SK-N-MC (cell line): ENCODE measurements at regions not wholly inside any gene's neighbourhood (a gene's known extent, or its start where the extent isn't known, plus 50 kb on each side); places are given as distances from the start of the nearest gene placed in this dataset.

Experiments
- DNase-seq: peaks from one replicate; pipeline ENCODE4 v3.0.0-alpha.2; 2011; ENCODE audit warnings: low read depth, low spot score
- H3K27ac ChIP-seq: fragments of 200-600 bp; sonication (generic); 2 replicates; pipeline ENCODE4 v1.5.1; 2016; ENCODE audit warnings: mixed run types
- H3K36me3 ChIP-seq: fragments of 200-600 bp; sonication (generic); 2 replicates; pipeline ENCODE4 v1.6.1; 2017; ENCODE audit warnings: antibody characterized with exemption, low read length, mixed read lengths; ENCODE audit not compliant: insufficient read depth
- H3K4me3 ChIP-seq: fragments of 200-600 bp; sonication (generic); 2 replicates; pipeline ENCODE4 v1.5.1; 2016
- H3K9ac ChIP-seq: fragments of 200-600 bp; sonication (generic); 2 replicates; pipeline ENCODE4 v1.8.0; 2017; ENCODE audit warnings: mixed run types, mixed read lengths; ENCODE audit not compliant: insufficient read length
- H3K9me3 ChIP-seq: fragments of 200-600 bp; sonication (generic); 2 replicates; pipeline ENCODE4 v1.6.1; 2017; ENCODE audit warnings: low read depth, mild to moderate bottlenecking, antibody characterized with exemption, low read length, moderate library complexity, mixed read lengths
- EZH2 ChIP-seq: fragments of 200-600 bp; sonication (generic); IDR thresholded peaks from one replicate; pipeline ENCODE4 v1.6.1; 2017; ENCODE audit warnings: antibody characterized with exemption
- FOXP2 ChIP-seq: optimal IDR thresholded peaks from 2 replicates; pipeline ENCODE3; 2011; ENCODE audit warnings: mild to moderate bottlenecking, moderate library complexity; ENCODE audit not compliant: insufficient read depth; ENCODE audit errors: extremely low read length, control extremely low read depth
- POLR2AphosphoS5 ChIP-seq: IDR thresholded peaks from 2 replicates; pipeline ENCODE4 v1.6.1; 2012; ENCODE audit warnings: mild to moderate bottlenecking, low read depth, low read length, borderline replicate concordance

DNA sequence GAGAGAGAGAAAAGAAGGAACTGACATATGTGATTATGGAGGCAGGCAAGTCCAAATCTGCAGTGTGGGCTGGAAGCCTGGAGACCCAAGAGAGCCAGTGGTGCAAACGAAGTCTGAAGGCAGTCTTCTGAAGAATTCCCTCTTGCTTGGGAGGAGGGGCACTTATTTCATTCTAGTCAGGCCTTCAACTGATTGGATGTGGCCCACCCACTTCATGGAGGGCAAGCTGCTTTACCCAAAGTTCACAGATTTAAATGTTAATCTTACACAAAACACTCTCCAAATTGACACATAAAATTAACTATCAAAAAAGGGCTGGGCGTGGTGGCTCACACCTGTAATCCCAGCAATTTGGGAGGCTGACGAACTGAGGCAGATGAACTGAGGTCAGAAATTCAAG, 103.5 kb upstream of the RAB3GAP2 start:
- TF ChIP-seq FOXP2: no peak
- TF ChIP-seq EZH2: no peak
- no peak for TF ChIP-seq POLR2AphosphoS5
- H3K9ac ChIP-seq: no peak overlapping the region
- H3K27ac ChIP-seq: no peak overlapping the region
- no peak for DNase-seq
- H3K4me3 ChIP-seq: no peak overlapping the region
- no peaks in the 10 kb centered on the region for H3K9me3 ChIP-seq
- H3K36me3 ChIP-seq: no peaks in the 10 kb centered on the region

DNA sequence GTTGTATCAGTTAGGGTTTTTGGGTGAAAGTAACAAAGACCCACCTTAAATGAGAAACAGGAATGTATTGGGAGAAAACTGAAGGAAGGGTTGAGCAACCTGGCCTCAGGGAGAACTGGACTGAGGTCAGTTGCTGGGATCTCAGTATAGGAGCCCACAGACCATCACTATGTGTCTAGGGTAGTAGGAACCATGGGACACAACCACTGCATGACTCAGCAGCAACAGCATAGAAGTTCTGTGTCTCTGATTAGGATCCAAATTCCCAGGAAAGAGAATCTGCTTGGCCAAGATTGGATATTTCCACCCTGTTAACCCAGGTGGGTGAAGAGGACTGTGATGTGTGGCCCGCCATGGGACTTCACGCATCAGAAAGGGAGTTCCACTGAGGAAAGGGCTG, 102.2 kb upstream of the RAB3GAP2 start:
- DNase-seq: no peak
- H3K27ac ChIP-seq: no peak overlapping the region
- no peak overlapping the region for H3K4me3 ChIP-seq
- H3K9ac ChIP-seq: no peak overlapping the region
- TF ChIP-seq FOXP2 (no peak), POLR2AphosphoS5 (no peak), EZH2 (no peak)
- no peaks in the 10 kb centered on the region for H3K9me3 ChIP-seq
- H3K36me3 ChIP-seq: no peaks in the 10 kb centered on the region

DNA sequence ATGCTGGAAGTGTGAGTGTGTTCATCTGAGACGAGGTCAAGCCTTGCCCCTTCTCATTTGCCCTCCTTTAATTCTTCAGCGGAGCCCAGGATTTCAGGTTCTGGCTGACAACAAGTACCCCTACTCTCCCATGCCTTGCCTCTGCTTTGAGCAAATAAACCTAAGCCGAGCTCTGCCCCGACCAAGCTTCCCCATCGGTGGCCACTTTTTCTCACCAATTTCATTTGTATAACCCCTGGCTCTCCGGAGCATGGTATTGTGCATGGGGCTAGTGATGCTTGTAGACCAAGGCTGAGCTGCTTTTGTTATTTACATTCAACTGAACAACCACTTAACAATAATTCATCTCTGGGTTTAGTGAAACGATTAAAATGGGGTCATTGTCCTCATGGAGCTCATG, 100.2 kb upstream of the RAB3GAP2 start:
- Histone ChIP-seq H3K36me3 (no peaks in the 10 kb centered on the region), H3K9ac (no peak overlapping the region), H3K4me3 (no peak overlapping the region), H3K9me3 (no peaks in the 10 kb centered on the region), H3K27ac (no peak overlapping the region)
- TF ChIP-seq EZH2 (no peak), POLR2AphosphoS5 (no peak), FOXP2 (no peak)
- DNase-seq: no peak

DNA sequence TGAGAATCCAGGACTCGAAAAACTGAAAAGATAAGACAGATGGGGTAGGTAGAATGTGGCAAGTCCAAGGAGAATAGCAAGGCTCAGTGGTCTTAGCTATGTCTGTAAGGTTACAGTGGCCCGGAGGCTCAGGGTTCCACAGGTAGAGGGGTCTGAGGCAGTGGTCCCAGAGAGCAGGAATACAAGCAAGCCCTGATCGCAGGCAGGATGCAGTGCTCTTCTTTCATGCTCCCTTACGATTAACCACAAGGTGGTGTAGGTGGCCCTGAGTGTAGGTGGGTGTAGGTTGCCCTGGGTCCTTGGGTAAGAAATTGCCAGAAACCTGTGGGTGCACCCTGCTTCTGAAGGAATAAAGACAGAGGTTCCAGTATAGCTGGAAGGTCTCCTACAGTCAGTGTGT, 99.1 kb upstream of the RAB3GAP2 start:
- Histone ChIP-seq H3K36me3 (no peaks in the 10 kb centered on the region), H3K9me3 (no peaks in the 10 kb centered on the region), H3K9ac (no peak overlapping the region), H3K27ac (no peak overlapping the region), H3K4me3 (no peak overlapping the region)
- no peak for TF ChIP-seq POLR2AphosphoS5
- TF ChIP-seq FOXP2: no peak
- TF ChIP-seq EZH2: no peak
- DNase-seq: no peak

DNA sequence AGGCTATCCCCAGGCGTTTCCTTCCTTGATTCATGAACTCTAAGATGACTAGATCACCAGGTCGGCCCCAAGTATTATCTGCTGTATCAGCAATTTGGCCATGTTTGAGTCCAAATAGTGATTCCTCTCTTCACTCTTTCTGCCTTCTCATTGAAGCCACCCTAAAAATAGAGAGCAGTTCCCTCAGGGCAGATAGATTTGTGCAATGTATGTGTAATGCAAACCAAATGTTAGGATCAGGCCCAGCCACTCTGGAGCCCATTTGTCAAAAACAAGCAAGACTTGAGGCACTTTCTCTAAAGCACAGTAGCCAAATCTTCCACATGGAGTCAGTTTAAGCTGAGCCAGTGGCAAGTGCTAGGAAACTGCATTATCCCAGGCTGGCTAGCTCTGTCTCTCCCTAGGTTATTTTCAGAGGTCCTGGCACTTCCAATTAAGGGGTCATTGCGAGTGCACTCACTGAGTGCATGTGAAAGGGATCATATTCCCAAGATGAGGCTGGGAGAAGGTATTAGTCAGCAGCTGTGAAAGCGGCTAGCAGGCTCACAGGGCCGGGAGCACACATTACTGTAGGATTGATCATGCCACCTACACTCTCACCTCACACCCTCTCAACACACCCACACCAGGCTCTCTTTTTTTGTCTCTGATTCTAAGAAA, 97.9 kb upstream of the RAB3GAP2 start:
- Histone ChIP-seq H3K9ac (peak overlapping the region; percentile 59), H3K4me3 (peak overlapping the region; percentile 59), H3K9me3 (no peaks in the 10 kb centered on the region), H3K36me3 (no peaks in the 10 kb centered on the region), H3K27ac (peak overlapping the region; percentile 68; the same call in 1 of the 2 replicates)
- TF ChIP-seq FOXP2 (no peak), EZH2 (no peak), POLR2AphosphoS5 (peak; percentile 79; the same call in 1 of the 2 replicates)
- DNase-seq: peak; percentile 99

DNA sequence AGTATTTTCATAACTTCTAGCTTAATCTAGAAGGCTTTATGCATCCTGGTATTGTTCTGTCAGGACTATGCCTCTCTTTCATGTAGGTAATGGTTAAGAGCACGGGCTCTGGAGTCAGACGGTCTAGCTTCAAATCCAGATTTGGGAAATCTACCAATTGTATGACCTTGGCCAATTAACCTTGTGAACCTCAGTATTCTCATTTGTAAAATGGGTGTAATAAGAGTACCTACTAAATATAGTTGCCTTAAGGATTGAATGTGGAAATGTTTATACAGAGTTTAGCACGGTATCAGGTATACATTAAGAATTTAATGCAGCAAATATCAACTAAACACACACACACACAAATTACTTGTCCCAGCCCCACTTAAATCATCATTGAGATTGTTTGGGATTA, 97.3 kb upstream of the RAB3GAP2 start:
- TF ChIP-seq FOXP2 (no peak), POLR2AphosphoS5 (no peak), EZH2 (no peak)
- no peak overlapping the region for H3K9ac ChIP-seq
- H3K4me3 ChIP-seq: peak overlapping the region; percentile 24; the same call in 1 of the 2 replicates
- DNase-seq: no peak
- H3K9me3 ChIP-seq: no peaks in the 10 kb centered on the region
- peak overlapping the region; percentile 68; the same call in 1 of the 2 replicates for H3K27ac ChIP-seq
- no peaks in the 10 kb centered on the region for H3K36me3 ChIP-seq

DNA sequence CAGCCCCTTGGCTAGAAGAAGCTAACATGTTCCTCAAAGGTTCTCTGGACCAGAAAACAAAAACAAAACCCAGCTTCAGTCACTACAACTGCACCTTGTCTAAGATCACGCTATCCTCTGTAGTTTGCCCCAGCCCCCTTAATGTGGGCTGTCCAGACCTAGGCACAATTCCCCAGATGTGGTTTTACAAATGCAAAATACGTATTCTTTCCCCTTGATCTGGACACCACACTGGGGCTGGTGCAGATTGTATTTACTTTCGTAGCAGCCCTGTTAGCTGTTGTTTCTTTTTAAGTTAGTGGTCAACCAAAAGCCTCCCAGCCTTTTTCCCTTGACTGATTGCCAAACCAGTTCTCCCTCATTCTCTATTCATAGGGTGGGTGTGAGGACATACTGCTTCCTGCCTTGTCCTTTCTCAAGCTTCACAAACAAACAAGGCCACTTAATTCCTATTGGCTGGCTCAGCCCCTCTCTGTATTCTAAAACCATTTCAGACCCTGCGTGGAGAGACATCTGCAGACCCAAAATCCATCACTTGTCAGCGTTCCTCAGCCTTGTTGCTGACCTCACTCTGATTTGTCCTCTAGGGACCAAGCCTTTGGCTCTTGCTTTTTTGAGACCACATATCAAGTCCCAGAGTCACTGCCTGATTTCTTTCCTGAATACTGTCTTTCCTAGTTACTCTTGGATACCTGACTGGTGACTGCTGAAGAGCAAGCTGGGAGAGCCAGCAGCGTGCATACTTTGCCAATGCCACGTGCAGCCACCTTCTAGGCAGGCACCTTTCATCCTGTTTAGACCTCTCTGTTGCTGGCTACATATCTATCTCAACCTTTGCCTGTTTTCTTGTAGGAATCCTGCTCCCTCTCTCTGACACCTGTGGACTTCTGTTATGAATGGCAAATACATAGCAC, 96.4 kb upstream of the RAB3GAP2 start:
- no peaks in the 10 kb centered on the region for H3K36me3 ChIP-seq
- no peaks in the 10 kb centered on the region for H3K9me3 ChIP-seq
- no peak overlapping the region for H3K9ac ChIP-seq
- no peak for DNase-seq
- TF ChIP-seq POLR2AphosphoS5: no peak
- no peak for TF ChIP-seq FOXP2
- TF ChIP-seq EZH2: no peak
- H3K4me3 ChIP-seq: no peak overlapping the region
- H3K27ac ChIP-seq: no peak overlapping the region

DNA sequence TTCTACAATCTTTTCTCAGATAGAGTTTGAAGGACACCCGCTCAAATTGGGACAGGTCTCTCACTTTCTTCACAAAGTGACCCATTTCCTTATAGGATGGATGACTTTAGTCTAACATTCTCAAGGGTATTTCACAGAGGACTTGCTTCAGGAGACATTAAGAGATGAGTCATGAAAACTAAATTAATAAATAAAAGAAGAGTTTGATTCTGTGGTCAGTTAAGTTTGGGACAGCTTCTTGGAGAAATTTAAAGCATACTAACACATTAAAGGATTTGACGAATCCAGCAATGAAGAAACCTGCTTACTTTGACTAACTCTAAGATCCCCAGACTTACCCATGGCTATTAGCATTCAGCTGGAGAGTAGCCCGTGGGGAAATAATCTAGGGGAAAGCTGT, 95.6 kb upstream of the RAB3GAP2 start:
- DNase-seq: no peak

More for the DNA sequence above, 95.6 kb upstream of the RAB3GAP2 start:
- Histone ChIP-seq H3K36me3 (no peaks in the 10 kb centered on the region), H3K27ac (no peak overlapping the region), H3K9ac (no peak overlapping the region), H3K9me3 (no peaks in the 10 kb centered on the region), H3K4me3 (no peak overlapping the region)
- TF ChIP-seq EZH2 (no peak), FOXP2 (no peak), POLR2AphosphoS5 (no peak)
